ENCODE measurements at regions not wholly inside any gene's neighbourhood (a gene's known extent, or its start where the extent isn't known, plus 50 kb on each side); places are given as distances from the start of the nearest gene placed in this dataset.

- DNase-seq = no peak
These were observed 360.1 kb downstream of the SAMD5 start for GRCh38 chr6:147868427-147869190.

GRCh38 chr6:147869201-147869600 is 360.7 kb downstream of the SAMD5 start:
- no peak for DNase-seq

GRCh38 chr6:147869869-147870268 is 361.4 kb downstream of the SAMD5 start:
- DNase-seq = no peak

- DNase-seq = no peak
These were observed 362.1 kb downstream of the SAMD5 start for GRCh38 chr6:147870506-147871110.

- no peak for DNase-seq
These were observed 363.5 kb downstream of the SAMD5 start for GRCh38 chr6:147872002-147872401.

GRCh38 chr6:147873816-147874215 is 365.3 kb downstream of the SAMD5 start:
- DNase-seq = no peak

GRCh38 chr6:147874322-147874721 is 365.8 kb downstream of the SAMD5 start:
- DNase-seq = no peak

- no peak for DNase-seq
These were observed 370.6 kb downstream of the SAMD5 start for GRCh38 chr6:147879031-147879580.

GRCh38 chr6:147881432-147881831 is 372.9 kb downstream of the SAMD5 start:
- DNase-seq = no peak

- no peak for DNase-seq
These were observed 379.9 kb downstream of the SAMD5 start for GRCh38 chr6:147888374-147888773.

GRCh38 chr6:147891671-147892070 is 383.2 kb downstream of the SAMD5 start:
- no peak for DNase-seq

- no peak for DNase-seq
These were observed 384.0 kb downstream of the SAMD5 start for GRCh38 chr6:147892476-147892875.

GRCh38 chr6:147895272-147895671 is 386.8 kb downstream of the SAMD5 start:
- no peak for DNase-seq

- DNase-seq = no peak
These were observed 391.8 kb downstream of the SAMD5 start for GRCh38 chr6:147900247-147900830.

- no peak for DNase-seq
These were observed 394.8 kb downstream of the SAMD5 start for GRCh38 chr6:147903321-147903720.

- no peak for DNase-seq
These were observed 395.4 kb downstream of the SAMD5 start for GRCh38 chr6:147903931-147904330.

- DNase-seq = no peak
These were observed 395.9 kb downstream of the SAMD5 start for GRCh38 chr6:147904416-147904815.

- no peak for DNase-seq
These were observed 397.2 kb downstream of the SAMD5 start for GRCh38 chr6:147905711-147906110.

GRCh38 chr6:147906361-147906760 is 397.9 kb downstream of the SAMD5 start:
- no peak for DNase-seq

GRCh38 chr6:147909640-147910039 is 401.1 kb downstream of the SAMD5 start:
- DNase-seq = no peak

- DNase-seq = no peak
These were observed 401.8 kb downstream of the SAMD5 start for GRCh38 chr6:147910281-147910680.

GRCh38 chr6:147911057-147911456 is 402.6 kb downstream of the SAMD5 start:
- DNase-seq = no peak

- no peak for DNase-seq
These were observed 403.2 kb downstream of the SAMD5 start for GRCh38 chr6:147911686-147912085.

GRCh38 chr6:147922799-147923198 is 414.3 kb downstream of the SAMD5 start:
- DNase-seq = no peak

All from stimulated activated CD4-positive, alpha-beta T cell treated with anti-CD3 and anti-CD28 coated beads, Interleukin-15, amount 100 ng/mL, for 24 hours (primary cell).